GM19351 (cell line): ENCODE measurements at regions not wholly inside any gene's neighbourhood (a gene's known extent, or its start where the extent isn't known, plus 50 kb on each side); places are given as distances from the start of the nearest gene placed in this dataset.
A peak's percentile ranks its signal among the peaks of the same experiment; 100 is the strongest.

Experiments
- ATAC-seq: cut with Tn5 transposase; IDR thresholded peaks from one replicate; pipeline ENCODE4 v1.9.1; 2021; ENCODE audit warnings: mild to moderate bottlenecking, moderate library complexity; ENCODE audit not compliant: unreplicated experiment

DNA sequence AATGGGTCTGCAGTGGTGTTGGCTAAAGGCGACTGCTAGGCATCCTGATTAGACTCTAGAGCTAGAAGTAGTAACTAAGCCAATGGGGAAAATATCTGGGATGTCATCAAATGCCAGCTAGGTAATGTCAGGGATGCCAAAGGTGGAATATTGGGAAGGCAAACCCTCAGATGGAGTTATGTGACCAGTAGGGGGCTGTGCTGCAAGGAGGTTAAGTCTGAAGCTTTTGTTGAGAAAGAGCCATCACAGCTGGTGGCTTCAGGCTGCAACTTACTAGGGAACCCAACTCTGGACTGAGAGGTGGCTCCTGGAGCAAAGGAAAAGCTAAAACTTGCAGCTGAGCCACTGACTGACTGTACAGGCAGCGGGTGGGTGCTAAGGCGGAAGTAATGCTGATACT, 576.9 kb upstream of the GHITM start:
- no peak for ATAC-seq

DNA sequence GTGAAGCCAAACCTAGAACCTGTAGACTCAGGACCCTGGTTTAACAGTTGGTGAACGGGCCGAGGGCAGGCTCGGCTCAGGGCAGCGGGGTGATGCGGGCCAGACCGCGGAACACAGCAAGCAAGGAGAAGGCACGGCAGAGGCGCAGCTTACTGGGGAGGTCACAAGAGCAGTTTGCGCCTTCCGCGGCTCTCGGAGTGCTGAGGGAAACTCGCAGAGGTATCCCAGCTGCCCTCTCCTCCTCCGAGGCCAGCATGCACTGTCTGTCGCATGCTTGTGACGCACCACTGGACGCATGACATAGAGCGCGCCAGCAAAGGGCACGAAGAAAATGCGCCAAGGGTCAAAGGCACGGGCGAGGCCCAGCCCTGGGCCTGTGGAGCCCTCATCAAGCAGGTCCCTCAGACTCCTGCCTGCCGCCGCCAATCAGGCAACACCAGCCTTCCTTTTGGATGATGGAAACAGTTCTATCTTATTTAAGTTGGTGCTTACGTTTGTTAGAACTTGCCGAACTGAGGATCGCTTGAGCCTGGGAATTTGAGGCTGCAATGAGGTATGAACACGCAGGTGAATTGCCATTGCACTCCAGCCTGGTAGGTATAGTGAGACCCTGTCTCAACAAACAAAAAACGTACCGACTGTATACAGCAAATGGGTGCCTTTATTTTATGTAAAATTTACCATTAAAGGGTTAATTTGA, 574.3 kb upstream of the GHITM start:
- no peak for ATAC-seq

DNA sequence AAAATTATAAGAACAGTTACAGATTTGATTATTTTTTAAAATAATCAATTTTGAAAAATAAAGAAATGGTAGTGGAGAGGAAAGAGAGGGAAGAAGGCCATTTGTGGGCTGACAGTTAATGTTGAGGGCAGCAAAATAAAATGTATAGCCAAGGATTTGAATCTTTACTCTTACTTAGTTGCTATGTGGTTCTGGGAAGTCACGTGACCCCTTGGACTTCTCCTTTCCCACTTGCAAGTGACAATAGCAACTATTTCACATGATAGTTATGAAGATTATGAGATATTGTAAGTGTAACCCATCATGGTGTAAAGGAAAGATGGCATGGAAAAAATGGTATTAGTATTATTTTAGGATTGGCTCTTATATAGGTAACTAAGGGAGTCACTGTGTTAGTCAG, 567.3 kb upstream of the GHITM start:
- no peak for ATAC-seq

DNA sequence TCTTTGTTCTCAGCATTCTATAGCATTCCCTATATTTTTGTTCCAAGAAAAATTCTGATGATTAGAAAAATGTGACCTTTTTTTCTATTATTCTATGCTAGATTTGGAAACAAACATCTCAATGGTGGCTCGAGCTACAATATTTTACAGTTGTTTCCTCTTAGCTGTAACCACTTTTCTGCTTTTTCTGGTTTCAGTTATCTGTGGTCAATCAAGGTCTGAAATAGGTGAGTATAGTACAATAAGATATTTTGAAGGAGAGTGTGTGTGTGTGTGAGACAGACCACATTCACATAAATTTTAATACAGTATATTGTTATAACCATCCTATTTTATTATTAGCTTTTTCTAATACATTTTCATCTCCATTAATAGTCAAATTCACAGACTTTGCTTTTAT, 564.5 kb upstream of the GHITM start:
- ATAC-seq = peak; percentile 74

DNA sequence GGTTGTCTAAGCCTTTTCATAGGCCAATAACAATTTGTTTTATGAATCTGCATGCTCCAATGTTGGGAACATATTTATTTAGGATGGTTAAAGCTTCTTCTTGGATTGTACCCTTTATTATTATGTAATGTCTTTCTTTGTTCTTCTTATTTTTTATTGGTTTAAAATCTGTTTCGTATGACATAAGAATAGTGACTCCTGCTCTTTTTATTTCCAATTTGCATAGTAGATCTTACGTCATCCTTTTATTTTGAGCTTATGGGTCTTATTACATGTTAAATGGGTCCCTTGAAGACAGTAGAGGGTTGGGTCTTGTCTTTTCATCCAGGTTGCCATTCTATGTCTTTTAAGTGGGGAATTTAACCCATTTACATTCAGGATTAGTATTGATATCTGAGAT, 561.9 kb upstream of the GHITM start:
- ATAC-seq = no peak

DNA sequence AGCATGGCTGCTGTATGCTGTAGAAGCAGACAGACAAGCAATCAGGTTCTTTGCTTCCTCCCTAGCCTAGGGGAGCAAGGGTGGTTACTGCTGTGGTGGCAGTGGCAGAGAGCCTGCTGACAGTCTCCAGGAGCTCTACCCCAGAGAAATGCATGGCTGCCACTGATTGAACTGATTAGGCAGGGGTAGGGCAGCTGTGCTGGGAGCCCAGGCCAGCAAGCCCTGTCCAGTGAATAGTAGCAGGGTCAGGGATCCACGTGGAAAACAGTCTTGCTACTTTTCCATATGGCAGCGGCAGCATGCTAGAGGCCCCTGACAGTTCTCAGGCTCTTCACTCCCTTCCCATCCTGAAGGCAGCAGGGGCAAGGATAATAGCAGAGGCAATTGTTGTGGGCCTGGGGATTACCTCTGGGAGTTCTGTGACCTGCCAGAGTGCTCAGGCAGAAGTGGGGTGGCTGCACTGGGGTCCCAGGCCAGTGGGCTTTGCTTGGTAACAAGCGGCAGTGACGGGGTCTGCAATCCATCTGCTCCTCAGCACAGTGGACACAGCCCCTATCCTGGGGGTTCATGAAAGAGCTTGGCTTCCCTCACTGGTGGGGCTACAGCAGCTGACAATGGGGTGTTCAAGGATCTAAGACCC, 558.8 kb upstream of the GHITM start:
- ATAC-seq = no peak

DNA sequence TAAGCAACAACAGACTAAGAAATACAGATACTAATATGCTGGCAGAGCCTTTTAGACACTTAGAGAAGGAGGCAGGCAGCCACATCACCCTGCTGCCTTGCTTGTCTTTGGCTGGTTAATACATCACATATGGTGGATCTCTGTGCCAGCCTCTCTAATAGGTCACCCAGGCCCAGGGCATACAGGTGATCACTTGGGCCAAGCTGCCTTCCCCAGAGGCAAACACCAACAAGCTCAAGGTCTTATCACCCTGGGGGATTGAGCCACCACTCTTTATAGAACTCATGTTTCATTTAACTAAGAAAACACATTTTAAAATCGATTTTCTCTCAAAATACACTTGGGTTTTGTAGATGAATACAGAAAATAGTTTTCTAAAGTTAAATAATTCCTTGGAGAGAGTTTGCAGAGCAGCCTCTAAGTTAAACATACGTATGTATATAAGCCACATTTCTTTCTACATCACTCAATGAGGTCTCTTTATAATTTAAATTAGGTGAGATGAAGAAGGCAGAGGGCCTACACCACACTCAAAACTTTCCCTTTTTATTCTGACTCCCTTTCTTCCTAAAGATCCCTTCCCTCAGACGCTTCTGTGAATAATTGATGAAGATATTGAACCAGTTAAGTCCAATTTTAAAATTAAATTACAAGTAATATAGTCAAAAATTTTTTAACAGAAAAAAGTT, 556.8 kb upstream of the GHITM start:
- no peak for ATAC-seq

DNA sequence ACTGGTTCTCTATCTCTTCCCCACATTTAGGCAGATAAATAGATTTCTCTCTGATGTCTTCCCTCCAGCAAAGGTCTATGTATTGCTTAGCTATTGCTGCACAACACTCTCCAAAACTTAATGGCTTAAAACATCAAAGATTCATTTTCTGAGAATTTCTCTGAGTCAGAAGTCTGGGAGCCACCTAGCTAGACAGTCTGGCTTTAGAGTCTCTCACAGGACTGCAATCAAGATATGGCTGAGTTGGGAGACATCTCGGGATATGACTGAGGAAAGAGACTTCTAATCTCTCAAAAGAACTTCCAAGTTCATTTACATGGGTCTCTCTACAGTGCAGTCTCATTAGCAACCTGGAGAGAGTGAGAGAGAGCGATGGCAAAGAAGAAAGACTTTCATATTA, 553.6 kb upstream of the GHITM start:
- ATAC-seq = no peak

DNA sequence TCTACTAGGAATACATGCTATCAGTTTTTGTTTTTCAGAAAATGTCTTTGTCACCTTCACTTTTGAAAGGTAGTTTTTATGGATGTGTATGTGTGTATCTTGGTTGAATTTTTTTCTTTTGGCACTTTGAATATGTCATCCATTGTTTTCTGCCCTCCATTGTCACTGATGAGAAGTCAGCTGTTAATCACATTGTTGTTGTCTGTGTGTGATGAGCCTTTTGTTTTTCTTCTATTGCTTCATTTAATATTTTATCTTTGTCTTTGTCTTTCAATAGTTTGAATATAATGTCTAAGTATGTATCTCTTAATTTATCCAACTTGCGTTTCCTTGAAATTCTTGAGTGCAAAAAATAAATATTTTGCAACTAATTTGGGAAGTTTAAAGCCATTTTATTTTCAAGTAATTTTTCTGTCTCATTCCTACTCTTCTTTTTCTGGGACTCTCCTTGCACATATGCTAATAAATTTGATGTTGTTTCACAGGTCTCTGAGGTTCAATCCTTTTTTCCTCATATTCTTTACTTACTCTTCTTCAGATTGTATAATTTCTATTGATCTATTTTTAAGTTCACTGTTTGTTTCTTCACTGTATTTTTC, 546.9 kb upstream of the GHITM start:
- ATAC-seq = no peak

DNA sequence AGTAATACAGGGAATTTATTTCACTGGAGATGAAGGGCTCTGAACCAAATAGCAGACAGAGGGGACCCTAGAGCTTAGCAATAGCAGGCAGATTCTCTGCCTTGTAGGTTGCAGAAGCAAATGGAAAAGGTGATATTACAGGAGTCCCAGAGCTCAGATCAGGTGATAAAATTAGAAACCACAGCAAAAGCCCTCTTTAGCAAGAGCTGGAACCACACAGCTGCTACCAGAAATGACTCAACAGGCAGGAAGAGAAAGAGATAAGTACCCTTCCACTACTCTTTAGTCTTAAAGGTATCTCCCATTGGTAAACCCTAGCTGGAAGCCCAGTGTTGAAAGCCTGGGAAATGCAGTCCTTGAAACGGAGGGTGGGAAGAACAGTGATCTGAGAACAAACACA, 535.6 kb upstream of the GHITM start:
- ATAC-seq = peak; percentile 99

DNA sequence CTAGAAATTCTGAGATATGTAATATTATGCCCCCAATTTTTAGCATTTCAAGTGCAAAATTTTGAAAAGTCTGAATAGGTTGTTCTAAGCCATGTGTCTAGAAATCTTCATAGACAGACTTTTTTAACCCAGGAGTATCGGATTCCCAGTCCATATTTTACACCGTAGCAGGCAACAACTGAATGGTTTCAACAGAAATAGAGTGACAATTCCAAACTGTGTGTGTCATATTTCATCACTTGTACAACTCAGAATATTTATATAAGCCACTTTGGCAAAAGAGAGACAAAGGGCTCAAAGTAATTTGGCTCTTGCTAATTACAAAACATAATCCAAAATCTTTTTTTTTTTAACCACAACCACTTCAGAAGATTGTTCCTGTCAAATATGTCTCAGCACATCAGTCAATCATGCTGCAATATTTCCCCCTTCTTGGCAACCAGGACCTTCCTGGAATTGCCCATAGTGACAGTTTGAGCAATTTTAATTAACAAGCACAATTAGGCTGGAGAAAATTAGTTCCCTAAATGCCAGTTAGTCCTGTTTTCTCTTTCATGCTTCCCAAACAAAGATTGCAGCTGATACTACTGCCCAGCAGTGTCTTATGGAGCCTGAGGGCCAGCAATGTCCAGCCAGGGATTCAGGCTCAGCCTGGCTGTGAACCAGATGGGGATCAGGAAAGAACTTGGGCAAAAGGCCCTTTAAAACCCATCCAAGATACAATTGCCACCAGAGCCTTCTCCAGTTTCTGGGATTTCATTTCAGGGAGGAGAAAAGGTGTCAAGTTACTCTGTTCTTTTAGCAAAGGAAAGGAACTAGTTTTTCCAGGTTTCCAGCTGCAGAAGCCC, 533.3 kb upstream of the GHITM start:
- no peak for ATAC-seq

DNA sequence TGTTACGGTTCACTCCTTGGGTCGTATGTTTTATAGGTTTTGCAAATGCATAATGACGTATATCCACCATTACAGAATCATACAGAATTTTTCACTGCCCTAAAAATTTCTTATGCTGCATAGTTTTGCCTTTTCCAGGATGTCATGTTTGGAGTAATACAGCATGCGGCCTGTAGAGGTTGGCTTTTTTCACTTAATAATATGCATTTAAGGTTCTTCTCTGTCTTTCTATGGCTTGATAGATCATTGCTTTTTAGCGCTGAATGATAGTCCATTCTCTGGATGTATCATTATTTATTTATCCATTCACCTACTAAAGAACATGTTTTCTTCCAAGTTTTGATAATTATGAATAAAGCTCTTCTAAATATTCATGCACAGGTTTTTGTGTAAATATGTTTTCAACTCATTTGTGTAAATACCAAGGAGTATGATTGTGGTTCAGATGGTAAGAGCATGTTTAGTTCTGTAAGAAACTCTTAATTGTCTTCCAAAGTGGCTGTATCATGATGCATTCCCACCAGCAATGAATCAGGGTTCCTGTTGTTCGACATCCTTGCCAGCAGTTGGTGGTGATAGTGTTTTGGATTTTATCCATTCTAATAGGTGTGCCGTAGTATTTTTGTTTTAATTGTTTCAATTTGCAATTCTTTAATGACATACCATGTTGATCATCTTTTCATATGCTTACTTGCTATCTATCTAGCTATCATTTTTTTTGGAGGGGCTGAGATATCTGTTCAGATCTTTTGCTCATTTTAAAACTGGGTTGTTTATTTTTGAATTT, 531.2 kb upstream of the GHITM start:
- no peak for ATAC-seq

DNA sequence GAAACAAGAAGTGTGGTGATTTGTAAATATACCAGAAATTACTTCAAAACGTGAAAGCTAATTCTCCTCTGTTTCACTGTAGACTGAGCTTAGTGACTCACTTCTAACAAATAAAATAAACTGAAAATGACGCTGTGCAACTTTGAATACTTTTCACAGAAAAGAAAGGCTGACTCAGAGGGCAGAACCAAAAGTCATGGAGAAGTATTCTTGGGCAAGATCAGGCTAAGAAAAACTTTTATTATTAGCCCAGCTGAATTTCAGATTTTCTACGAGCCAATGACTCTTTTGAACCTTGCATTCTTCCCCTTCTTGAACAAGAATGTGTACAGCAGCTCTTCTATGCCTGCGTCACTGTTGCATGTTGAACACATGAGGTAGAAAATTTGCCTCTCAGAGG, 527.3 kb upstream of the GHITM start:
- no peak for ATAC-seq

DNA sequence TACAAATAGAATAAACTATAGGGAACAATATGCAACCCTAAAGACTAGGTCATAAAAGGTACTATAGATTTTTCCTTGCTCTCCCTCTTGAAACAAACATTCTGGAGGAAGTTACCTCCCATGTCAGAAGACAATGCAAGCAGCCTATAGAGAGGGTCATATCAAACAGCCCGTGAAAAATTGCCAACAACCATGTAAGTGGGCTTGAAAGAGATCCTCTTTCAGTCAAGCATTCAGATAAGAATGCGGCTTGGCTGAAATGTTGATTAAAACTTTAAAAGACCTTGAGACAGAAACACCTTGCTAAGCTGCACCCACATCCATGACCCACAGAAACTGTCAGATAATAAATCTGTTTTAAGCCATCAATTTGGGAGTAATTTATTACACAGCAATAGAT, 526.6 kb upstream of the GHITM start:
- ATAC-seq = no peak

DNA sequence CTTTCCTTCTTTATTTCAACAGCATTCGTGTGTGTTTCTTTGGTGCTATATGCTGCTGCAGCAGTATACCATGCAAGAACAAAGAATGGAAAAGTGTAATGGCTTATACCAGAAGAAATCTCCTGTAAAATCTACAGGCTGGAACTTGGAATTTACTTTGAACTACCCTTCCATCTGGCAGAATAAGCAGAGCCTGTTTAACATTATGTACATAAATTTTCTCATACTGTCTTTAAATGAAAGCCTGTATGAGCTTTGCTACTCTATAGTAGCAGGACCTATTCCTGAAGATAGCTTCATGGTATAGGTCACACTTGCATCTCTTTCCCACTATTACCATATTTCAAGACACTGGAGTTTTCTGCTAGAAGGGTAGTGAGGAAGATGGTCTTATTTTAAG, 522.1 kb upstream of the GHITM start:
- ATAC-seq = no peak

DNA sequence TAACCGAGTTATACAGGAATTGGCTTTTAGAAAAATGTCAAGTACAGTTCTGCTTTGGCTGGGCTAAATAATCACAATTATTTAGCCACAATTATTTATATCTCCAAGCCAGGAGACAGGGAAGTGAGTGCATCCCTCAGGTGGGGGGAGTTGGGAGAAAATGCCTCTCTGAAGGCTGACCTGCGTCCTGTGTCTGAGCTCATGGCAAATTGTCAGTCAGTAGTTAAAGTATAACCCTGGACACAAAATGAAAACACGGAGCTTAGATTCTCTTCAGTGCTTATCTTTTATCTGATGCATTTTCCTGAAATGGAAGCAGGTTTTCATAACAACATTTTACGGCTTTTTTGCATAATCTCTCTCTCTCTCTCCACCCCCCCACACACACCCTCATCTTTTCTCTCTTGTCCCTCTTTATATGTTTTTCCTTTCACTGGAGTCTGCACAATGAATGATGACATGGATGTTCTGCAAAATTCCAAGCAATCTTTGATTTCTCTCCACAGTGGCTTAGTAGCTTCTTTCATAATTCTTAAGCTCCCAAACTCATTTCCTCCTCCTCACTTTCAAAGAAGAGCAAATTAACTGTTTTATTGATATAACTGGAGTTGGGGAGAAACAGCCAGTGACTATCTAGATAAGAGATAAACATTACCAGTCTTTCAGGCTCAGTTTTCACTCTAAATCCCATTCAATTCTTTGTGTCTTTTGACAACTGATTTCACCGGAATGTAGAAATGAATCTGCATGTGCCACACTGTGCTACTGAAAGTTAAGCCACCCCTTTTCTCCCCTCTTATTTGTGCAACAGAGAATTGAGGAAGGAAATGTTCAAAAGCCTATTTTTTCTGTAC, 521.4 kb upstream of the GHITM start:
- ATAC-seq = no peak

DNA sequence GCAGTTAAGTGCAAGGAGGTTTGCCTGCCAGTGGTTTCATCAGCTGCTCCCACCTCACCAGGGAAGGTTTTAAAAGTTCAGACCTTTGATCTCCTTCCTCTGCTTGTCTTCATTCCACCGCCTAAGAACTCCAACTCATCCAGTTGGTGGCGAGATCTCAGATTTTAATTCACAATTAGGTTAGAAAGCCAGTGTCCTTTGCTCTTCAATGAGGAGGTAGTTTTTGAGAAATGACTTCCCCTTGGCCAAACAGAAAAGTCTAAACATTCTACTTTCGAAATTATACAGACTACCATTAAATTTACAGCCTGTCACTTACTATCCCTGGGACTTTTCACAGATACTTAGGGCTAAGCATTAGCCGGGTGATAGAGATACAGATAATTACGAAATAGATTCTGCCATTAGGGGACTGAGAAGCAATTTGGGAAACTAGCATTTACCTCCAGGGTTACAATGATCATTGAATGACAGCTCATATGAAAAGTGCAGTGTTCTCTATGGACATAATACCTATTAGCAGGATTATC, 513.4 kb upstream of the GHITM start:
- no peak for ATAC-seq

DNA sequence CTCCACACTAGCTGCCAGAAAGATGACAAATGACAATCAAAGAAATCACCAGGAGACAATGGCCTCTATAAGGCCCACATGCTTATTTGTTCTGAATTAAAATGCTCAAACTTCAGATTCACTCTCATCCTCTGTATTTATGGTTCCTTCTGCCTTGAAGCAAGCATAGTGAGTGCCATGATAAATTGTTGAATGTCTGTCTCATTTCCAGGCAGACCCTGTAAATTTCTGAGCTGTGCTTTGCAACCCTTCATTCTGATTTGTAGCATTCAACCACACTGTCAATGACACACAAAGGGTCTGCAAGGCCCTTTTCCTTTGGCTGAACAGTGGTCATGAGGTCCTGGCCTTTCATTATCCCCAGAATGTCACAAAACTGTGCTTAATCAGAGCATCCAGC, 506.6 kb upstream of the GHITM start:
- no peak for ATAC-seq

DNA sequence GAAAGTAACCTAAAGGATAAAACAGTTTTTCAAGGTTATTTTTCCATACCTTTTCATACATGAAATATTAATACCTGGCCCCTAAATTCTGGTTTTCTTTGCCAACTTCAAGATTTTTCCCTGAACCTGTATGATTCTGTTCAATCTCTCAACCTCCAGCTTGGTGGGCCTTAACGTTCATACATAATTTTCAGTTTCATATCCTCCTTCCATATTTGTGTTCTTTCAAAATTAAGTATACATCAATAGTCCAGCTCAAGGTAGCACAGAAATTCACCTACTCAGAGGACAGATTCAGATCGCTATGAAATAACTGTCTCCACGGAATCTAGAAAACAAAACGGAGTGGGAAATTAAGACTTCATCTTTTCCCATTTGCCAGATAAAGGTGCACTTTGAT, 505.8 kb upstream of the GHITM start:
- no peak for ATAC-seq
